ENCODE measurements at regions not wholly inside any gene's neighbourhood (a gene's known extent, or its start where the extent isn't known, plus 50 kb on each side); places are given as distances from the start of the nearest gene placed in this dataset.

- no peak for DNase-seq
- H3K36me3 ChIP-seq (ENCODE audit: control insufficient read depth, insufficient read depth, low read length), result no peaks in the 10 kb centered on the region
- H4K5ac ChIP-seq (ENCODE audit: low read depth, low read length), result no peak overlapping the region
- peak overlapping the region; percentile 56 for H2AFZ ChIP-seq (replicated peaks; ENCODE audit: low read length, poor library complexity)
- no peak overlapping the region for H3K9ac ChIP-seq (ENCODE audit: low read depth, low read length)
- no peak overlapping the region for H3K56ac ChIP-seq (ENCODE audit: extremely low read depth, insufficient read depth, low read length)
- no peaks in the 10 kb centered on the region; the same call in 1 of the 2 replicates for H3K4me1 ChIP-seq (ENCODE audit: control insufficient read depth, insufficient read depth, low read length)
- dilution Hi-C loops (cut with HindIII; ENCODE audit: low sequenced_read_pairs, unreplicated experiment), result no loop called here
- POLR2A ChIA-PET (ENCODE audit: unreplicated experiment), result no interaction called here
- in situ Hi-C loops (cut with MboI; ENCODE audit: low sequenced_read_pairs), result no loop called here
- no peak overlapping the region for H4K8ac ChIP-seq (ENCODE audit: low read depth in 2 of 2, low read length in 2 of 2)
- no peak overlapping the region for H4K91ac ChIP-seq (ENCODE audit: insufficient read depth, low read depth, low read length)
- intact Hi-C loops (cut with micrococcal nuclease), result no loop called here
- H2BK15ac ChIP-seq (ENCODE audit: low read depth, low read length), result no peak overlapping the region
- H2BK120ac ChIP-seq (ENCODE audit: low read depth, low read length), result no peak overlapping the region
- H3K27ac ChIP-seq (ENCODE audit: insufficient read depth, low read length), result no peak overlapping the region
- peaks cover 7% of the 10 kb centered on the region; the same call in 1 of the 2 replicates for H3K9me3 ChIP-seq (ENCODE audit: control insufficient read depth, insufficient read depth, low read length)
- H3K9me1 ChIP-seq (ENCODE audit: insufficient read depth, low read length), result no peaks in the 10 kb centered on the region
- no peak overlapping the region for H3K14ac ChIP-seq (replicated peaks; ENCODE audit: low read depth, low read length)
- no TSS peak for BruUV-seq (replicated peaks)
- H2BK20ac ChIP-seq (ENCODE audit: low read depth, low read length), result no peak overlapping the region
- TF ChIP-seq CEBPB (IDR thresholded peaks at IDR 0.05; ENCODE audit: low read depth, low read length) (no peak), CTCF (conservative IDR thresholded peaks at IDR 0.05; ENCODE audit: low read depth, low read length) (no peak), RFX5 (IDR thresholded peaks at IDR 0.05; ENCODE audit: low read depth, low read length) (no peak), MAFK (IDR thresholded peaks at IDR 0.05; ENCODE audit: low read depth, low read length) (no peak), RAD21 (IDR thresholded peaks at IDR 0.05; ENCODE audit: low read length) (no peak), RCOR1 (IDR thresholded peaks at IDR 0.05; ENCODE audit: insufficient replicate concordance, low read length) (no peak), BHLHE40 (IDR thresholded peaks at IDR 0.05; ENCODE audit: low read depth, low read length) (no peak), ELK1 (IDR thresholded peaks at IDR 0.05; ENCODE audit: borderline replicate concordance, low read depth, low read length) (no peak), MAZ (IDR thresholded peaks at IDR 0.05; ENCODE audit: borderline replicate concordance, low read depth, low read length) (no peak), SMC3 (IDR thresholded peaks at IDR 0.05; ENCODE audit: low read depth, low read length) (no peak), POLR2A (IDR thresholded peaks at IDR 0.05; ENCODE audit: low read depth, low read length) (no peak), NFE2L2 (IDR thresholded peaks at IDR 0.05; ENCODE audit: low read depth, low read length) (no peak), USF2 (IDR thresholded peaks at IDR 0.05; ENCODE audit: low read depth, low read length) (no peak)
- CTCF ChIA-PET, result no interaction called here
- WGBS, 2 experiments (ENCODE audit: extremely low coverage in 2 of 2, insufficient read length in 1 of 2), result 0% methylated on average over 1 of the region's 26 CpGs; no CpG with 5 or more reads in 1 of the 2 experiments
- no peak overlapping the region for H3K18ac ChIP-seq (ENCODE audit: low read depth, low read length)
- H3K4me3 ChIP-seq (ENCODE audit: insufficient read depth, low read depth, low read length), result no peak overlapping the region
- peaks cover 16% of the 10 kb centered on the region; the same call in 1 of the 2 replicates for H3K27me3 ChIP-seq (ENCODE audit: control insufficient read depth, insufficient read depth, low read length)
- H3K4me2 ChIP-seq (ENCODE audit: low read depth, low read length), result no peak overlapping the region
- no peak overlapping the region for H3K23ac ChIP-seq (ENCODE audit: low read depth, low read length)
- H2AK9ac ChIP-seq (replicated peaks; ENCODE audit: low read depth, low read length, poor library complexity), result no peak overlapping the region
- no peak overlapping the region for H3K4ac ChIP-seq (ENCODE audit: low read depth, low read length)
- H3K79me1 ChIP-seq (ENCODE audit: low read depth in 1 of 2, low read length in 2 of 2), result no peaks in the 10 kb centered on the region
- no peak overlapping the region for H2AK5ac ChIP-seq (ENCODE audit: low read depth, low read length)
- ATAC-seq (ENCODE audit: low read depth), result no peak
- H4K20me1 ChIP-seq (ENCODE audit: insufficient read depth, low read length), result no peaks in the 10 kb centered on the region
- H2BK5ac ChIP-seq (ENCODE audit: low read depth, low read length, poor library complexity, severe bottlenecking), result no peak overlapping the region
Observed at GRCh38 chrX:39821709-39822095, 276.1 kb downstream of the BCOR start.

Measured in IMR-90 (cell line).